Epidermal melanocyte (primary cell): ENCODE measurements at regions not wholly inside any gene's neighbourhood (a gene's known extent, or its start where the extent isn't known, plus 50 kb on each side); places are given as distances from the start of the nearest gene placed in this dataset.
"Not testable (repeated sequence)": the region's sequence is repeated elsewhere in the genome, so short reads cannot be mapped to it uniquely, and the experiment has no call there.

Experiments
- DNase-seq: peaks from one replicate; pipeline ENCODE4 v3.0.0; 2011; ENCODE audit warnings: low spot score; ENCODE audit not compliant: insufficient read length

GRCh38 chr15:62320259-62320658, 155.2 kb upstream of the C2CD4B start:
- DNase-seq = no peak

- no peak for DNase-seq
These were observed 158.3 kb upstream of the C2CD4B start for GRCh38 chr15:62323353-62323890.

DNA sequence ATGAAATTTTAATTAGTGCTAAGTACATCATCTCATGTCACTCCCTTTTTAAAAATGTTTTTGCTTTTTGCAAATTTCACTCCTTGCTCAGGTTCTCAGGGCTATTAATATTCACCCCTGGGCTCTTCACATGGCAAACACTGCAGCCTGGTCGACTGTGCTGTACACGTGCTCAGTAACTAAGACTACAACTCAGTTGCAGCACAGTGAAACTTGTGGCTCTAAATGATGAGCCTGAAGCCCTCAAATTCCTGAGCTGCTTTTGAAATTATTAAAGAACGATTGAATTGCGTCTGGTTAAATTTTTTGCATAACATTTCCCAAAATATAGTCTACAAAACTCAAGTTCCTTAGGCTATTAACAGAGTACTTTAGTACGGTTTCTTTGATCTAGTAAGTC, 159.3 kb upstream of the C2CD4B start:
- DNase-seq = no peak

DNA sequence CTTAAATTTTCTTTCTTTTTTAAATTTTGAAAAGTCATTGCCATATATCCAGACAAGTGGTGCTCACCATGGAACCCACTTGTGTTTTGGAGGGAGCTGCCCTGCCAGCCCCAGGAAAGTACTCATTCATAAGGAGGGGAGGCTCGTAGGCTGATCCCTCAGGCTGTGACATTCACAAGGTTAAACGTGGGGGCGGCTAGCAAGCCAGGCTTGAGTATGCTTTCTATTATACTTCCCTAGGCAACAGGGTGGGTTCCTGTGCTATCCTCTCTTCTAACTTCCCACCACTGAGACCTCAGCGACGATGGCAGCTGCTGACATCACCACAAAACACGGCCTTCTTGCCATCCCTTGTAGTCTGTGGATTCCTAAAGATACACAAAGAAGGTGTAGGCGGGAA, 160.5 kb upstream of the C2CD4B start:
- DNase-seq = no peak

DNA sequence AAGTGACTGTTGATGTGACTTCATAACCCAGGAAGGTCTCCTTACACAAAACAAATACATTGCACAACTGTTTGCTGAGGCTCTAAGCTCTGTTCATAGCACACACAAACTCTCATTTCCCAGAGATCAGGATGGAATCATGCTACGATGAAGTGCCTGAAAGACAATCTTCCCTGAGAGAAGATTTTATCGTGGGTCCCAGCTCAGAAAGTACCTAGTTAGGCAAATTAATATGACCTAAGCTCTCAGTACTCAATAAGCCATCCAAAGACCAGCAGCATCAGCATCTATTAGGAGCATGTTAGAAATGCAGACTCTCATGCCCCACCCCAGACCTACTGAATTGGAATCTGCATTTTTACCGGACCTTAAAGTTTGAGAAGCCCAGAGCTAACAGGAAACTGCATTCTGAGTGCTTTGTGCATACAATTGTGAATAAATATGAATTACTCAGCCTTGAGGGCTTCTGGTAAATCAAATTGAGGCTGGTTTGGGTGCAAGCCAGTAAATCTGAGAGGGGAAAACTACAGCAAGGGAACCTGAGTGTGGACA, 161.5 kb upstream of the C2CD4B start:
- DNase-seq = no peak

DNA sequence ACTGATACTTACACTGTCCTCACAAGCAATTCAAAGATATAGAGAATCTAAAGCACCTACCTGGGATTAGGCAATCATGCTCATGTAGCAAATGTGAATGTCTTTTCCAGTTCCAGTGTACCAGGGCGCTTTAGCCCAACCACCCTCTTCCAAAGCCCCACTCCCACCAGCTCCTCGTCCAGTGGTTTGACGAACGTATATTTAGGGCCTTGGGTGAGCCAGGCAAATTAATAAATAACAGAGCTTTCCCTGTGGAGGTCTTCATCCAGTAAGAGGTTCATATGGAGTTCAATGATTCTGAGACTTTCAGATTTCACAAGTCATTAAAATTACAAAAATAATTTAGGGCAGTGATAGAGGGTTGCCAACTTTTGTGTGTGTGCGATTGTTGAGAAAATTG, 162.3 kb upstream of the C2CD4B start:
- no peak for DNase-seq

DNA sequence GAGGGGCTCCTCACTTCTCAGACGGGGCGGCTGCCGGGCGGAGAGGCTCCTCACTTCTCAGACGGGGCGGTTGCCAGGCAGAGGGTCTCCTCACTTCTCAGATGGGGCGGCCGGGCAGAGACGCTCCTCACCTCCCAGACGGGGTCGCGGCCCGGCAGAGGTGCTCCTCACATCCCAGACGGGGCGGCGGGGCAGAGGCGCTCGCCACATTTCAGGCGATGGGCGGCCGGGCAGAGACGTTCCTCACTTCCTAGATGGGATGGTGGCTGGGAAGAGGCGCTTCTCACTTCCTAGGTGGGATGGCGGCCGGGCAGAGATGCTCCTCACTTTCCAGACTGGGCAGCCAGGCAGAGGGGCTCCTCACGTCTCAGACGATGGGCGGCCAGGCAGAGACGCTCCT, 167.4 kb upstream of the C2CD4B start:
- DNase-seq = not testable (repeated sequence)

- DNase-seq = no peak
These were observed 169.5 kb upstream of the C2CD4B start for GRCh38 chr15:62334536-62334935.

DNA sequence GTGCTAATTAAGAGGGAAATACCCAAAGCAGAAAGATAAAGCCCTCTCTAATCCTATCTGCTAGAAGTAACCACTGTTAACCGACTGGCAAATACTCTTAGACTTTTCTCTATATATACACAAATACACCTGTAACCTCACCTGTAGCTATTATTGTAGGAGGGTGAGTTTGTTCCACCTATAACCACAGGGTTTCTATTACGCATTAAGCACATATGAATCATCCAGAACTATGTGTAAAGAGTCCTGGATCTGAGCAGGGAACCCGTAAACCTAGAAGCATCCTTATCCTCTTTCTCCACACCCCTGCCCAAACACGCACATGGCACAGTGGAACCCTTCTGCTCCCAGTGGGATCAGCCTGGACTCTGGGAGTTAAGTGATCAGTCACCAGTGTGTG, 172.8 kb upstream of the C2CD4B start:
- no peak for DNase-seq

- no peak for DNase-seq
These were observed 173.4 kb upstream of the C2CD4B start for GRCh38 chr15:62338497-62338896.

GRCh38 chr15:62342959-62343358, 177.9 kb upstream of the C2CD4B start:
- no peak for DNase-seq

GRCh38 chr15:62343397-62343796, 178.3 kb upstream of the C2CD4B start:
- no peak for DNase-seq

DNA sequence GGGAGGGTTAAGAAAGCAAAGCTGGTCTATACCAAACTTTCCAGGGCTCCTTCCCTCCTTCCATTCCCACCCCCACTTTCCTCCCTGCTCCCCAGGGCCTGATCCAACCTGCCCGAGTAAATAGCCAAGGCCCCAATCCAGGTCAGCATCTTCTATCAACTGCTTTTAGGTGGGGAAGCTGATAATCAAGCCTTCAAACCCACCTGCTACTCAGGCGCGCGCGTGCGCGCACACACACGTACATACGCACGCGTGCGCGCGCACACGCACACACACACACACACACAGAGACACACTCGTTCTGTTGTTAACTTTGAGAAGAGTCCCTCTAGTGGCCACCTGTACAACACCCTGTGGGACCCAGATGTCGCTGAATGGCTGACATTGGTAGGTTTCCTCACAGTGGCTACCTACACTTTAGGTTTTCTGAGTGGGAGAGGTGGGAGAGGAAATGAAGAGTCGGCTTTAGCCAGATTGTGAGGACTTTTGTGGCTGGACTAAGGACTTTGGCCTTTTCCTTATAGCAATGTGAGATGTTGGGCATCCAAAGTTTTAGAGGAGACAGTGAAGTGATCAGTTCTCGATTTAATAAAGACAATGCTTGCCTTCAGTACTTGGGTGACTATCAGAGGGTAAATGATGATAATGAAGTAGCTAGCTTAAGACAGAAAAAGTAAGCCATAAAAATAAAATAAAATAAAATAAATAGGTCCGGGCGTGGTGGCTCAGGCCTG, 179.9 kb upstream of the C2CD4B start:
- DNase-seq = no peak

DNA sequence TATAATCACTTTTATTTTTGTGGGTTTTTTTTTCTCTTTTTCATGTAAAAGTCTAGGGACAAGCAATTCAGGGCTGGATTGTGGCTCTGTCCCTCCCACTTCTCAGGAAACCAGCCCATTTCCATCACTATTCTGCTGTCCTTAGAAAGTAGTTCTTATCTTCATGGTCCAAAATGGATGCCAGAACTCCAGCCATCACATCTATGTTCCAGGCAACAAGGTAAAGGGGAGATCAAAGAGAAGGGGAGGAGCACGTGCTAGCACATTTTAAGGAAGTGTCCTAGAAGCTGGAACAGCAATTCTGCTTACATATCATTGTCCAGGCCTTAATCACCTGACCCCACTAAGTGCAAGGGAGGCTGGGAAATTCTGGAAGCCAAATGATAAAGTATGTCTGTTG, 181.1 kb upstream of the C2CD4B start:
- no peak for DNase-seq

GRCh38 chr15:62348118-62348517, 183.0 kb upstream of the C2CD4B start:
- DNase-seq = no peak

- no peak for DNase-seq
These were observed 183.5 kb upstream of the C2CD4B start for GRCh38 chr15:62348623-62349022.

- no peak for DNase-seq
These were observed 187.7 kb upstream of the C2CD4B start for GRCh38 chr15:62352817-62353216.

DNA sequence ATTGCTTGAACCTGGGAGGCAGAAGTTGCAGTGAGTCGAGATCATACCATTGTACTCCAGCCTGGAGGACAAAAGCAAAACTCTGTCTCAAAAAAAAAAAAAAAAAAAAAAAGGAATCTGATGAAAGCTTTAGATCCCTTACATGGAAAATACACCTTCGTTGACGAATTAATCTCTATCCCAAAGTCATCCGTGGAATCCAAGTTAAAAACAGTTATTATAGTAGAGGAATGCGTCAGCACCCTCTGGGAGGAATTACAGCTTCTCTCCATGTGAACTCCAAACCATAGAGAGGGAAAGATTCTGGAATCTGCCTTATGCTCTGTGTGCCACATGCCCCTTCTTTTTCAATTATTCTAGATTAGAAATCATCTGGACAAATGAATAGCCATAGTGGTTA, 192.3 kb upstream of the C2CD4B start:
- DNase-seq = no peak

DNA sequence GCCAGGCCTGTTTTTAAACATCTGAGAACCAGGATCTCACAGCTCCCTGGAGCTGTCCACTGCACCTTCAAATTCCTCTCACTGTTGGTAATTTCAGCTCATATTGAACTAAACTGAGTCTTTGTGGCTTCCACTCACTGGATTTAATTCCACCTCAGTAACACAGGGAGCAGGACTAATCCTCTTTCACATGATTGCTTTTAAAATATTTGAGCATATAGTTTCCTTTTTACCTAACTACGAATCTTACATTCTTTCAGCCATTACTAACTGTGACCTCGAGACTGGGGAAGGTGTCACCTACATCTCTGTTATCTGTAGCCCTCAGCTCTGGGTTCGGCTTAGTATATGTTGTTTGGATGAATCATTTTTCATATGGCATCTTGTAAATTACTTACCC, 194.3 kb upstream of the C2CD4B start:
- DNase-seq = no peak

GRCh38 chr15:62360332-62361097, 195.4 kb upstream of the C2CD4B start:
- DNase-seq = no peak

DNA sequence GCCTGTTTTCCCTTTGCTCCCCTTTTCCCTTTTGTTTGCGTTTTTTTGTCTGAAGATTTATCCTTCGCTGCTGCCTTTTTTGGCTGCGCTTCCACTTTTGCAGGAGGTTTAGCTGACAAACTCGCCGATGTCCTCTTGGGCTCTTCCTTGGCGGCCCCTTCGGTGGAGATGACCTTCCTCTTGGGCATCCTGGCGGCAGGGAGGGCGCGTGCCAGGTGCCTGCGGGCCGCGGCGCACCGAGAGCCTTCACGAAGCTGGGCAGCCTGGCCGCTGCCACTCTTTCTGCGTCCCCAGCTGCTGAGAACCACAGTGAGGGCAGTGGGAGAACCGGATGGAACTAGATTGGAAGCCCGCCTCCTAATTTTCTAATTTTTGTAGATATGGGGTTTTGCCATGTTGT, 197.1 kb upstream of the C2CD4B start:
- no peak for DNase-seq

DNA sequence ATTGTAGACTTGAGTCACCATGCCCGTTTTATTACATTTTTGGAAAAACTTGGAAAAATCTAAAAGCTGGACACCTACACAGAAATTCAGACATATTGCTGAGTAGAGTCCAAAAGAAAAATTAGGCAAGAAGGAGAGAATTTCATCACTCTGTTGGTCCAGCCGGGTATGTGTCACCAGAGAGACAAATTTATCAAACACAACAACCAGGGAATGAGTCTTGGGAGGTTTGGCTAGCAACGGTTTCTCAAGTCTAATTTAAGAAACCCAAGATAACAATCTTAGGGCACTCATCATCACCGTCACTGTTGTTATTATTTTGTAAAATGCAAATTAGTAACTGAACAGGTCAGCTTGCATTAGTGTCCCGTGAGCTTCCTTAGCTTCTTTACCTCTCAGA, 197.5 kb upstream of the C2CD4B start:
- DNase-seq = no peak
